Keratinocyte (primary cell): ENCODE measurements at regions not wholly inside any gene's neighbourhood (a gene's known extent, or its start where the extent isn't known, plus 50 kb on each side); places are given as distances from the start of the nearest gene placed in this dataset.

Experiments used
- DNase-seq: peaks from one replicate; pipeline ENCODE4 v3.0.0-alpha.2; 2011; ENCODE audit warnings: low read depth, missing footprints, low spot score
- FAIRE-seq: peaks from 2 replicates; lab custom pipeline; 2011; peaks lifted over from hg19 to GRCh38; lab: Jason Lieb, UNC
- H2AFZ ChIP-seq: 2 replicates; pipeline ENCODE4 v1.6.0; 2012; ENCODE audit warnings: low read length, control low read depth, inconsistent platforms; ENCODE audit not compliant: control insufficient read depth
- H3K27ac ChIP-seq: 2 replicates; pipeline ENCODE4 v1.5.1; 2011; ENCODE audit warnings: low read length; ENCODE audit not compliant: control insufficient read depth, insufficient read depth
- H3K27me3 ChIP-seq: 3 replicates; pipeline ENCODE4 v1.6.0; 2011; ENCODE audit warnings: low read length; ENCODE audit not compliant: control insufficient read depth, insufficient read depth; ENCODE audit errors: extremely low read depth
- H3K36me3 ChIP-seq, 2 experiments: 2 replicates in 1 of 2; 3 replicates in 1 of 2; pipeline ENCODE4 v1.5.1; 2011; ENCODE audit warnings: low read length in 2 of 2, mild to moderate bottlenecking in 1 of 2; ENCODE audit not compliant: control insufficient read depth in 2 of 2, insufficient read depth in 2 of 2; ENCODE audit errors: extremely low read depth in 1 of 2
- H3K4me1 ChIP-seq: 3 replicates; pipeline ENCODE4 v1.5.1; 2011; ENCODE audit warnings: low read length; ENCODE audit not compliant: control insufficient read depth, insufficient read depth; ENCODE audit errors: extremely low read depth
- H3K4me2 ChIP-seq: 3 replicates; pipeline ENCODE4 v1.6.0; 2011; ENCODE audit warnings: low read depth, low read length; ENCODE audit not compliant: control insufficient read depth, insufficient read depth; ENCODE audit errors: extremely low read depth
- H3K4me3 ChIP-seq, 3 experiments: fragments of 200-600 bp in 1 of 3; sonication (generic) in 1 of 3; 2 replicates in 2 of 3; 3 replicates in 1 of 3; pipeline ENCODE4 v1.5.1; 2011 to 2016; ENCODE audit warnings: low read length in 3 of 3, mild to moderate bottlenecking in 3 of 3, control low read depth in 2 of 3, inconsistent platforms in 1 of 3, low read depth in 1 of 3, mixed read lengths in 1 of 3, mixed run types in 1 of 3, moderate library complexity in 1 of 3; ENCODE audit not compliant: control insufficient read depth in 2 of 3, insufficient read depth in 2 of 3; ENCODE audit errors: extremely low read depth in 1 of 3
- H3K79me2 ChIP-seq: 2 replicates; pipeline ENCODE4 v1.6.0; 2012; ENCODE audit warnings: low read length; ENCODE audit not compliant: control insufficient read depth, insufficient read depth
- H3K9ac ChIP-seq: 3 replicates; pipeline ENCODE4 v1.6.0; 2011; ENCODE audit warnings: low read length; ENCODE audit not compliant: control insufficient read depth, insufficient read depth; ENCODE audit errors: extremely low read depth
- H3K9me1 ChIP-seq: 3 replicates; pipeline ENCODE4 v1.6.0; 2011; ENCODE audit warnings: low read length; ENCODE audit not compliant: control insufficient read depth, insufficient read depth; ENCODE audit errors: extremely low read depth
- H3K9me3 ChIP-seq: 2 replicates; pipeline ENCODE4 v1.5.1; 2012; ENCODE audit warnings: low read depth, low read length; ENCODE audit not compliant: control insufficient read depth
- H4K20me1 ChIP-seq: 3 replicates; pipeline ENCODE4 v1.6.0; 2011; ENCODE audit warnings: low read length; ENCODE audit not compliant: control insufficient read depth, insufficient read depth; ENCODE audit errors: extremely low read depth
- CTCF ChIP-seq, 3 experiments: IDR thresholded peaks in 1 of 3; conservative IDR thresholded peaks in 1 of 3; optimal IDR thresholded peaks in 1 of 3; 2 replicates in 2 of 3; 3 replicates in 1 of 3; pipeline versions ENCODE3 to v1.5.1; 2011; ENCODE audit warnings: low read length in 3 of 3, mild to moderate bottlenecking in 3 of 3, moderate library complexity in 2 of 3, control low read depth in 1 of 3, inconsistent platforms in 1 of 3; ENCODE audit not compliant: insufficient read depth in 2 of 3; ENCODE audit errors: extremely low read depth in 1 of 3
- EZH2 ChIP-seq: IDR thresholded peaks from one replicate; pipeline ENCODE4 v1.6.1; 2012; ENCODE audit warnings: inconsistent platforms, mild to moderate bottlenecking, low read length, moderate library complexity
- dilution Hi-C: fragments of 300-500 bp; cut with MboI; formaldehyde crosslinking; loops from one replicate; pipeline ENCODE4 v1.7.0; 2020; ENCODE audit warnings: low sequenced_read_pairs; ENCODE audit not compliant: extremely low pct_ligation_motif_present

- Histone ChIP-seq H3K36me3 (no peaks in the 10 kb centered on the region), H3K9me3 (no peaks in the 10 kb centered on the region), H3K4me3 (no peak overlapping the region), H3K4me1 (no peaks in the 10 kb centered on the region), H3K79me2 (no peaks in the 10 kb centered on the region), H2AFZ (no peak overlapping the region), H3K4me2 (no peak overlapping the region), H3K27ac (no peak overlapping the region), H3K9me1 (no peaks in the 10 kb centered on the region), H4K20me1 (no peaks in the 10 kb centered on the region), H3K27me3 (no peaks in the 10 kb centered on the region), H3K9ac (no peak overlapping the region)
- DNase-seq, result no peak
- no peak for TF ChIP-seq EZH2
- TF ChIP-seq CTCF (optimal IDR thresholded peaks at IDR 0.05 in 1 of 3, IDR thresholded peaks at IDR 0.05 in 1 of 3, conservative IDR thresholded peaks at IDR 0.05 in 1 of 3; ENCODE audit: extremely low read depth in 1 of 3, insufficient read depth in 2 of 3, low read length in 3 of 3), result no peak
- FAIRE-seq, result no peak
- dilution Hi-C loops, result no loop called here
These were observed 234.0 kb upstream of the CXCL12 start for GRCh38 chr10:44618910-44619309.

DNA sequence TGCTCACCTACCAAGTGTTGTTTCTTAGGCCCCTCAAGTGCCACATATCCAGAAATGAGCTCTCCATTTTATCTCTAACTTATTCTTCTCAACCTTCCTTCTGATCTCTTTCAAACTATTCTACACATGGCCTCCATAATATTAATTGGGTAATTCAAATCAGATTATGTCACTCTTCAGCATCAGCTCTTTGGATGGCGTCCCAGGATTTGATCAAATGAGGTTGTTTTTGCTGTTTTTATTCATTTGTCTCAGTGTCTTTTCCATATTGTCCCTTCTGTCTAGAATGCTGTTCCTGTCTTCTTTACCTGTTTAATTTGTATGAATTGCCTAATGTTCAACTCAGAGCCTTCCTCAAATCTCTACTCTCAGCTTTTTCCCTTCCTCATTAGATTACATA, 234.6 kb upstream of the CXCL12 start:
- Histone ChIP-seq H3K4me2 (no peak overlapping the region), H3K4me1 (no peaks in the 10 kb centered on the region), H2AFZ (no peak overlapping the region), H3K4me3 (no peak overlapping the region), H3K9ac (no peak overlapping the region), H3K9me3 (no peaks in the 10 kb centered on the region), H3K36me3 (no peaks in the 10 kb centered on the region), H4K20me1 (no peaks in the 10 kb centered on the region), H3K79me2 (no peaks in the 10 kb centered on the region), H3K27ac (no peak overlapping the region), H3K9me1 (no peaks in the 10 kb centered on the region), H3K27me3 (no peaks in the 10 kb centered on the region)
- TF ChIP-seq EZH2 (no peak), CTCF (optimal IDR thresholded peaks at IDR 0.05 in 1 of 3, IDR thresholded peaks at IDR 0.05 in 1 of 3, conservative IDR thresholded peaks at IDR 0.05 in 1 of 3; ENCODE audit: extremely low read depth in 1 of 3, insufficient read depth in 2 of 3, low read length in 3 of 3) (no peak)
- no peak for FAIRE-seq
- DNase-seq, result no peak
- dilution Hi-C loops, result no loop called here
